SJCRH30 (cell line): ENCODE measurements at regions not wholly inside any gene's neighbourhood (a gene's known extent, or its start where the extent isn't known, plus 50 kb on each side); places are given as distances from the start of the nearest gene placed in this dataset.

Experiments used
- DNase-seq, 2 experiments: peaks; one replicate each; pipeline ENCODE4 v3.0.0-alpha.2; 2015 to 2020
- H3K27ac ChIP-seq: fragments of 250-450 bp; sonication (Bioruptor Pico); 2 replicates; pipeline ENCODE4 v1.5.1; 2020; ENCODE audit warnings: mild to moderate bottlenecking, moderate library complexity
- H3K27me3 ChIP-seq: fragments of 250-450 bp; sonication (Bioruptor Pico); 2 replicates; pipeline ENCODE4 v1.5.1; 2020; ENCODE audit warnings: mild to moderate bottlenecking, moderate library complexity
- H3K36me3 ChIP-seq: fragments of 250-450 bp; sonication (Bioruptor Pico); 2 replicates; pipeline ENCODE4 v1.5.1; 2020; ENCODE audit warnings: mild to moderate bottlenecking, moderate library complexity
- H3K4me1 ChIP-seq: fragments of 250-450 bp; sonication (Bioruptor Pico); 2 replicates; pipeline ENCODE4 v1.5.1; 2020; ENCODE audit warnings: mild to moderate bottlenecking, moderate library complexity
- H3K4me3 ChIP-seq: fragments of 250-450 bp; sonication (Bioruptor Pico); 2 replicates; pipeline ENCODE4 v1.5.1; 2020; ENCODE audit warnings: mild to moderate bottlenecking, moderate library complexity
- H3K9me3 ChIP-seq: fragments of 250-450 bp; sonication (Bioruptor Pico); replicated peaks from 2 replicates; pipeline ENCODE4 v1.5.1; 2020; ENCODE audit warnings: mild to moderate bottlenecking, moderate library complexity

DNA sequence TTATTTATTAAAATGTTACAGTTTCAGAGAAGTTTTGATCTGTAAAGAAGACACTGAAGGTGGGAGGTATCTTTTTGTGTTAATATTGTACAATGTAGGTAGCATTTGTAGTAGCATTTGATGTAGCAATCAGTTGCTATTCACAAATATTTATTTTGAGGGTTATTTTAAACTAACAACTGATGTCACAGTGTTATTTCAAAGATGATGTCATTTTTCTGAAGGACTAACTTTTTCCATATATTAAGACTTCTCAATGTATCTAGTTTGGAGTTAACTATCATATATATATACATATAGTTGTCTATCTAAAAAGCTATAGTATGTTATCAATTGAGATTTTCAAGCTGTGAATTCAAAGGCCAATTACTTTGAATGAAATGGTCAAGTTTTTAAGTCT is 1003.3 kb downstream of the DSC3 start:
- H3K36me3 ChIP-seq: no peaks in the 10 kb centered on the region
- H3K27ac ChIP-seq: no peak overlapping the region
- no peaks in the 10 kb centered on the region for H3K4me1 ChIP-seq
- DNase-seq: no peak
- H3K9me3 ChIP-seq: no peaks in the 10 kb centered on the region
- H3K27me3 ChIP-seq: no peaks in the 10 kb centered on the region
- no peak overlapping the region for H3K4me3 ChIP-seq

DNA sequence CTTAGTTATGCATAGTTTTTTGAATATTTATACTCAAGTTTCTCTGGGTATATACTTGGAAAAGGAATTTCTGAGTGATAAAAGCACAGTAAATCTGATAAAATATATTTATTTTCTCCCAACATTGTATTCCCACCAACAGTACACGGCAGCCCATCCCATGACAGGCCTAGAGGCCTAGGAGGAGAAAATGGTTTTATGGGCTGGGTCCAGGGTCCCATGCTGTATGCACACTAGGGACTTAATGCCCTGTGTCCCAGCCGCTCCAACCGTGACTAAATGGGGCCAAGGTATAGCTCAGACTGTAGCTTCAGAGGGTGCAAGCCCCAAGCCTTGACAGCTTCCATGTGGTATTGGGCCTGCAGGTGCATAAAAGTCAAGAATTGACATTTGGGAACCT is 1007.7 kb downstream of the DSC3 start:
- no peak overlapping the region for H3K4me3 ChIP-seq
- H3K27ac ChIP-seq: no peak overlapping the region
- no peaks in the 10 kb centered on the region for H3K36me3 ChIP-seq
- no peaks in the 10 kb centered on the region for H3K4me1 ChIP-seq
- no peak for DNase-seq
- no peaks in the 10 kb centered on the region for H3K27me3 ChIP-seq
- no peaks in the 10 kb centered on the region for H3K9me3 ChIP-seq

DNA sequence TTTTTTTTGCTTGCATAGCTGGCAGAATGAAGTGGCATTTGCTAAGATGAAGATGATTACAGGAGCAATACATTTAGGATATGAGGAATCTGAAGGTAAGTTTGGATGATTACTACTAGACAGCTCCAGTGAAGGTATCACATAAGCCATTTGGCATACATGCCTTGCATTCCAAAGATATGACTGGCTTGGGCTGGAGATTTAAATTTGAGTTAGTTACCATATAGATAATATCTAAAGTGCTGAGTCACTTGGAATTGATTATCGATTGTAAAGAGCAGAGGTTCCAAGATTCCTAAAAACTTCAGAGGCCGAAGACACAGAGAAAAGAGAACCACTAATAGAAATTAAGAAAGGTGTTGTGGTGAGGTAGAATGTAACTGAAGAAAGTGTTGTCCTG is 1026.4 kb downstream of the DSC3 start:
- H3K4me3 ChIP-seq: no peak overlapping the region
- no peaks in the 10 kb centered on the region for H3K36me3 ChIP-seq
- H3K27me3 ChIP-seq: no peaks in the 10 kb centered on the region
- H3K27ac ChIP-seq: no peak overlapping the region
- H3K4me1 ChIP-seq: no peaks in the 10 kb centered on the region
- no peak for DNase-seq
- H3K9me3 ChIP-seq: no peaks in the 10 kb centered on the region

DNA sequence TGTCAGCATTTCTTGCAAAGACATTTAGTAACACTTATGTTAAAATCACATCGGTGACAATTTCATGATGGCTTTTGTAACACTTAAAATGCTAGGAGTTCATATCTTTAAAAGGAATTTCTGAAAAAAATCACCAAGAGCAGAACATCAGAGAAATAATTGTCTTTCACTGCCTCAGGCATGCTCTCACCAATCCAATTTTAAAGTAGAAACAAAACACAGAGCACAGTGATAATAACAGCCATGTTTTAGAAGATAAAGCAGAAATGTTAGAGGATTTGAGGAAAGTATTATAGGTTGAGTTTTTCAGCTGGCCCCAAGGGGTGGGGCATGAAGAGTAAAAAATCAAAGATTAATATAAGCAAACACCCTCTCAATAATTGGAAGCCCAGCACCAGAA is 1037.6 kb downstream of the DSC3 start:
- Histone ChIP-seq H3K27me3 (no peaks in the 10 kb centered on the region), H3K27ac (no peak overlapping the region), H3K9me3 (no peaks in the 10 kb centered on the region), H3K4me1 (no peaks in the 10 kb centered on the region), H3K4me3 (no peak overlapping the region), H3K36me3 (no peaks in the 10 kb centered on the region)
- no peak for DNase-seq

DNA sequence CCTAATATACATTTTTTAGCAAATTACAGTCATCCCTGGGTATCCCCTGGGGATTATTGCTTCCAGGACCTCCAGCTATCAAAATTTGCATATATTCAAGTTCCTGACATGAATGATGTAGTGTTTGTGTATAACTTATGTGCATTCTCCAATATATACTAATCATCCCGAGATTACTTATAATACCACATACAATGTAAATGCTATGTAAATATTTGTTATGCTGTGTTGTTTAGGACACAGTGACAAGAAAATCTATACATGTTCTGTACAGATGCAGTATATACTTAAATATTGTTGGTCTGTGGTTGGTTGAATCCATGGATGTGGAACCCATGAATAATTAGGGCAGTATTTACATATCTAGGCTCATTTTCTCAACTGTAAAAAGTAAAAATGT is 1060.3 kb downstream of the DSC3 start:
- no peak for DNase-seq
- Histone ChIP-seq H3K27ac (no peak overlapping the region), H3K36me3 (no peaks in the 10 kb centered on the region), H3K9me3 (no peaks in the 10 kb centered on the region), H3K4me1 (no peaks in the 10 kb centered on the region), H3K27me3 (no peaks in the 10 kb centered on the region), H3K4me3 (no peak overlapping the region)

DNA sequence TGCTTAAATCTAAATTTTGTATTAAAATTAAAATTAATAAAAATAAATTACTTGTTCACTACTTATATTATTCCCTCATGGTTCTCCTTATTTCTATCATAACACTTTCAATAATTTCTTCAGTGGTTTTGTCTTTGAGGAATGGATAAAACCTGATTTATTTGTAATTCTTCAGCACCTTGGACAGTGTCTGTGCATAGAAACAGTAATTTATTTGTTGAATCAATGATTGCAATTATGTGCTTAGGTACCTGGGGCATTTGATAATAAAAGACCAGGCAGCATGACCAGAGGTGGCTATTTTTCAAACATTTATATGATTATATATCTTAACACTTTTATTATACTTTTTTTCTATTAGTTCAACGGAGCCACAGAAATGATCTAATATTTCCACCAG is 1062.7 kb downstream of the DSC3 start:
- Histone ChIP-seq H3K27ac (no peak overlapping the region), H3K27me3 (no peaks in the 10 kb centered on the region), H3K36me3 (no peaks in the 10 kb centered on the region), H3K4me1 (no peaks in the 10 kb centered on the region), H3K4me3 (no peak overlapping the region), H3K9me3 (no peaks in the 10 kb centered on the region)
- peak in 1 of 2 experiments; percentile 4 for DNase-seq

DNA sequence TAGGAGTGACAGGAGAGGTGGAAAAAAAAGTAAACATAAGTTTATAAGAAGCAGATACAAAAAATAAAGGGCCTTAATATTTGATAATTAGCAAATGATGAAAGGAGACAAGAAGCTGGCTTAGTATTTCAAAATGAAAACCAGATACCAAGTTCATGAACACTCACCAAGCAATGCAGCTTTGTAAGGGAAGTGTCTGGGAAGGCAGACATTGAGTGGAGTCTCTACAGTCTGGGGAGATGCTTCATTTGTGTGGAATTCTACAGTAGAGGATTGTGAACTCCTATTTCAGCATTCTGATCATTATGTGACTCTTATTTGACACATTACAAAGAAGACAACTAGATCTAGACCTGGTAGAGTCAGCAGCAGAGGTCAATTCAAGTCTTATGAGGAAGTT is 1072.7 kb downstream of the DSC3 start:
- Histone ChIP-seq H3K4me1 (no peaks in the 10 kb centered on the region), H3K27ac (no peak overlapping the region), H3K4me3 (no peak overlapping the region), H3K9me3 (no peaks in the 10 kb centered on the region), H3K27me3 (no peaks in the 10 kb centered on the region), H3K36me3 (no peaks in the 10 kb centered on the region)
- no peak for DNase-seq

DNA sequence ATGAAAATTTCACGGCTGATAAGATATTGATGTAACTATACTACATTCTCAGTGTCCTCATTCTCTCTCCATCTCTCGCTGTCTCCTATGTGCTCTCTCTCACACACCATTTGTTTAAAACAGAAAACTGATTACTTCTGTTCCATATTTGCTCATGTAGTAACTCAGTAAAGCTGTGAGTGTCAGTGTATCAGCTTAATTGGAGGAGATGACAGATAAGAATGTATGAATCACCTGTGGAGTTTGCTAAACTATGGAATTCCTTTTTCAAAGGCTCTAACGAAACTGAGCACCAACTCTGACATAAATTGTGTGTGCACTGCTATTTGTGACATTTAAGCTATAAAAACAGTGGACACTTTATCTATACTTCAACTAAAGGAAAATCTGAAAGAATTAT is 1080.0 kb downstream of the DSC3 start:
- no peak for DNase-seq
- no peaks in the 10 kb centered on the region for H3K9me3 ChIP-seq
- no peaks in the 10 kb centered on the region for H3K4me1 ChIP-seq
- no peaks in the 10 kb centered on the region for H3K27me3 ChIP-seq
- no peak overlapping the region for H3K27ac ChIP-seq
- no peaks in the 10 kb centered on the region for H3K36me3 ChIP-seq
- H3K4me3 ChIP-seq: no peak overlapping the region

DNA sequence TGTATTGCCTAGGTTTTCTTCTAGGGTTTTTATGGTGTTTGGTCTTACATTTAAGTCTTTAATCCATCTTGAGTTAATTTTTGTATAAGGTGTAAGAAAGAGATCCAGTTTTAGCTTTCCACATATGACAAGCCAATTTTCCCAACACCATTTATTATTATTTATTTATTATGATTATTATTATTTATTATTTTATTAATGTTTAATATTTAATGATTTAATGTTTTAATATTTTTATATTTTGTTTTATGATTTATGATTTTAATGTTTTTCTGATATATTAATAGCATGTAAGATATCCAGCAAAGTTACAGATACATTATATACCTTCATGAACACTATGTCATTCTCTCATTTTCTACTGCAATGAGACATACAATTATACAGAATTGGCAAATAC is 1082.0 kb downstream of the DSC3 start:
- Histone ChIP-seq H3K27me3 (no peaks in the 10 kb centered on the region), H3K4me1 (no peaks in the 10 kb centered on the region), H3K36me3 (no peaks in the 10 kb centered on the region), H3K27ac (no peak overlapping the region), H3K4me3 (no peak overlapping the region), H3K9me3 (no peaks in the 10 kb centered on the region)
- DNase-seq: no peak

DNA sequence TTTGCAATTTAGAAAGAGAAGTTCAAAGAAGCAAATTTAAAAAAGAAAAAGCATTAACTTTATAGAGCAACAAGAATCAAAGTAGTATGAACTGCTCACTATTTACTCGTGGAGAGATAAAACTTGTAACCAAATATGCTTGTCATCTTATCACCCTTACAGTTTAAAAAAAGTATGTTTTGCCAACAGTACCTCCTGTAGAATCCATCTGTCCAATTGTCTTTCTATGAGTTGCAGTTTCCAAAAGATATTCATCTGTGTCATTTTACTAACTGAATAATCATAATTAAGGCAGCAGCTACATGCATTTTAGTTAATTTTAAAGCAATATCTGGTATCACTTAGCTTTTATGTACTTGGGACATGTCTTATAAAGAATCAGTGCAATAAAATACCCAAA is 1112.3 kb downstream of the DSC3 start:
- Histone ChIP-seq H3K4me1 (no peaks in the 10 kb centered on the region), H3K9me3 (no peaks in the 10 kb centered on the region), H3K27me3 (no peaks in the 10 kb centered on the region), H3K4me3 (no peak overlapping the region), H3K36me3 (no peaks in the 10 kb centered on the region), H3K27ac (no peak overlapping the region)
- DNase-seq: no peak

DNA sequence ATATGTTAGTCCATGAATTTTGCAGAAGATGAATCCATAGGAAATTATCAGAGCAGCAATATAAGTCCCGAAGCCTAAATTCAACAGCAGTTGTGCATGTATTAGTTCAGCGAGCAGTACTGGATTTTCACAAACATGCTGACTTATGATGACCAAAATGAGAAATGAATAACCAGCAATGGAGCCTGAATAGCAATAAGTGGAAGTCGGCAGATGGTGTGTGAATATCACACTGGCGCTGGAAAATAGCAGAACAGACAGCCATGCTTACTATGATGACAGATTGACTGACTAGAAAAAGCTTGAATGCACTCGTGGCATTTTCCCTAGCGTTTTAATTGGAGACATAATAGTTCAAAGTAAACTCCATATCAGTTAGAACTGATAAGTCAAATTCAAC is 1114.5 kb downstream of the DSC3 start:
- no peak for DNase-seq
- Histone ChIP-seq H3K4me1 (no peaks in the 10 kb centered on the region), H3K36me3 (no peaks in the 10 kb centered on the region), H3K27ac (no peak overlapping the region), H3K4me3 (no peak overlapping the region), H3K27me3 (no peaks in the 10 kb centered on the region), H3K9me3 (no peaks in the 10 kb centered on the region)

DNA sequence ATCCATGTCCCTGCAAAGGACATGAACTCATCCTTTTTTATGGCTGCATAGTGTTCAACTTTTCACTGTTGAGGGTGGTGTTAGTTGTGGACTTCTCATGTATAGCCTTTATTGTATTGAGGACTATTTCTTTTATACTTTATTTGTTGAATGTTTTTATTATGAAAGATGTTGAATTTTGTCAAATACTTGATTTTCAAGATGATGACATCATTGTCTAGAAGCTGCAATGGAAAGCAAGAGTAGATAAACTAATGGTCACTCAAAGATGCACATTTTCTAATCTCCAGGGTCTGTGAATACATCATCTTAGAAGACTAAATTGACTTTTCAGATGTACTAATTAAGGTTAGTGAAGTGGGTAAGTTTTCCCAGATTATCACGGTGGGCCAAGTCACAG is 1117.0 kb downstream of the DSC3 start:
- H3K4me1 ChIP-seq: no peaks in the 10 kb centered on the region
- H3K27ac ChIP-seq: no peak overlapping the region
- H3K9me3 ChIP-seq: no peaks in the 10 kb centered on the region
- no peaks in the 10 kb centered on the region for H3K27me3 ChIP-seq
- H3K4me3 ChIP-seq: no peak overlapping the region
- DNase-seq: no peak
- H3K36me3 ChIP-seq: no peaks in the 10 kb centered on the region

DNA sequence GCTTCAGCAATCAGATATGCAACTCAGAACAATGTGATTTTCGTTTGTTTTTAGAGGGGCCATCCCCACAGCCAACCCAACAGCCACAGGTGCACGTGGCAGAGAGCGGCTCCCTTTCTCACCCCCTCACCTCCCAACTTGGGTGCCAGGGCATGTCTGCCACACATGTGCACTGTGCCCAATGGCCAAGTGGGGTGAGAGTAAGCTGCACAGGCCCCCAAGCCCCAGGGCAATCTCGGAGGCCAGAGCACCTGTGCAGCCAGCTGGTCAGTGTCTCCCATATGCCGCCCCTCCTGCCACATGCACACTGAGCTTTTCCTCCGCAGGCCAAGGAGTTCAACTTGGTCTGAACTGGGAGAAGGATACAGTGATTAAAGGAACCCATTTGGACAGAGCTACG is 1130.2 kb downstream of the DSC3 start:
- no peak overlapping the region for H3K27ac ChIP-seq
- H3K4me1 ChIP-seq: no peaks in the 10 kb centered on the region
- no peak for DNase-seq
- H3K27me3 ChIP-seq: no peaks in the 10 kb centered on the region
- H3K9me3 ChIP-seq: no peaks in the 10 kb centered on the region
- H3K4me3 ChIP-seq: no peak overlapping the region
- no peaks in the 10 kb centered on the region for H3K36me3 ChIP-seq

DNA sequence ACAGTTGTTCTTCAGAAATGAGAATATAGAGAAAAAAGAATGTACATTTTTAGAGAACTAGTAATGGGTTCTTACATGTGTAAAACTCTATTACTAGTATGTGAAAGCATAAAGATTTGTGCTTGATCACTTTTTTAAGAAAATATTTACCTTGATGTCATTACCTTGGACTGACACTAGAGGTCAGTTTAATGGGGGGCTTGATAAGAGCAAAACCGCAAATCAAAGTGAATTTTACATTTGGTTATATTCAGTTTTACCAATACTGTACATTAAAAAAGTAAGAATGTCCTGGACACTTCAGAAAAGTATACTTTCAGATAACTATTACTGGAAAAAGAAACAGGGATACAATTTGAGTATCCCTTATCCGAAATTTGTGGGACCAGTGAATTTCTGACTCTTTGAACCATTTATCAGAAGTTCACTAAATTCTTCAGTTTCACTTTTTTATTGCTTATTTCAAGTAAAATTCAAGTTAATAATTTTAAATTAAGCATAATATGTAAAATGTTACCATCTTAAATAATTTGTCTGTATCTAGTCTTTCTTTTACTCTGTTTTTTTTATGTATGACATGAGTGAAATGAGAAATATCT is 1149.5 kb downstream of the DSC3 start:
- no peak overlapping the region for H3K4me3 ChIP-seq

DNA sequence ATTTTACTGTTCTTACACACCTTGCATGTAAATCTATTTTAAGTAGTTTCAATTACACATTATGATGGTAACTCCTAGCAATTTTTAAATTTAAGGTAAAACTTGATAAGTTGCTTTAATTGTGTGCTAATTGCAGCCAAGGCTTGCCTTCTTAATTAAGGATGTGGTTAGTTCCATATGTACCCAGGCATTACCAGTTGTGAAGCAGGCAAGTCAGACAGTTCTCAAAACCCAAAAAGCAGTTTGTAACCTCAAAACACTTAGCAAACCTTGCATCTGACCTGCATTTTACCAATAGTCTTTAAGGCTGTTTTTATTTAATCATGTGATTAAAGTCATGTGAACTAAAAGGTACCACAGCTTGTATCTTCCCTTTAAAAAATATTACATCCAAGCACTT is 1159.4 kb downstream of the DSC3 start:
- Histone ChIP-seq H3K9me3 (no peaks in the 10 kb centered on the region), H3K4me1 (no peaks in the 10 kb centered on the region), H3K36me3 (no peaks in the 10 kb centered on the region), H3K27me3 (no peaks in the 10 kb centered on the region), H3K4me3 (no peak overlapping the region), H3K27ac (no peak overlapping the region)
- no peak for DNase-seq

More for the DNA sequence above, 1149.5 kb downstream of the DSC3 start:
- H3K27me3 ChIP-seq: no peaks in the 10 kb centered on the region
- H3K27ac ChIP-seq: no peak overlapping the region
- no peak for DNase-seq
- H3K36me3 ChIP-seq: no peaks in the 10 kb centered on the region
- no peaks in the 10 kb centered on the region for H3K9me3 ChIP-seq
- no peaks in the 10 kb centered on the region for H3K4me1 ChIP-seq

DNA sequence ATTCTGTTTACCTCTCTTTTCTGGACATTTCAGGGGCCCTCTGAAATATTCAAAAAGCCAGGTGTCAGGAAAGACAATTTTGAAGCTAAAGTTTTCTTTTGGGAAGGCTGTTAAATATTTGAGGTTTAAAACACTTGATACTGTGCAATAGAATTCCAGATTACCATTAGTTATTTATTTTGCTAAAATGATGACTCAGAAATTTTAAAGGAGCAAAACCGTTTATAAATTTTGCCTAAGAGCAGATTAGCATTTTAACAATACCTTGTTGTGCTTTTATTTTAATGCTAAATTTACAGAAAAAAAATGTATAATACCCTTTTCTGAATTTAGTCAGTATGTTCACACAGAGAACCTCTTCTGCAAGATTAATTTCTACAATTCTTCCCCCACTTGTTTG is 1159.9 kb downstream of the DSC3 start:
- Histone ChIP-seq H3K27ac (no peak overlapping the region), H3K4me1 (no peaks in the 10 kb centered on the region), H3K4me3 (no peak overlapping the region), H3K36me3 (no peaks in the 10 kb centered on the region), H3K9me3 (no peaks in the 10 kb centered on the region), H3K27me3 (no peaks in the 10 kb centered on the region)
- no peak for DNase-seq

DNA sequence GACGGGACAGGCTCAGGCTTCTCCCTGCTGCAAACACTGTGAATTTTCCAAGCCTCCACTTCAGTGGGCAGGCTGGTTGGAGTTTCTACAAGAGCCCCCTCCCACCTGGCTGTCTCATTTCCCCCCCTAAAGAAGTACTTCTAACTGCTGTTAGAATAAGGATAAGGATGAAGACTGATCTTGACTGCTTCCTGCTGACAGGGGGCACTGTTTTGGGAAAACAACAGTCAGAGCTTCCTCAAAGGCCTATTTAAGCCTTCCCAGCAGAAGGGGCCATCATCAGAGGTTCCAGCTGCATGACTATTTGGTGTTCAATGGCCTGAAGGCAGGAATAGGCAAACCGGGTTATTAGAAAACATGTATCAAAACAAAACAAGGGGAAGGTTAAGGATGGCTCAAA is 1162.8 kb downstream of the DSC3 start:
- Histone ChIP-seq H3K27me3 (no peaks in the 10 kb centered on the region), H3K4me3 (no peak overlapping the region), H3K36me3 (no peaks in the 10 kb centered on the region), H3K4me1 (no peaks in the 10 kb centered on the region), H3K9me3 (no peaks in the 10 kb centered on the region), H3K27ac (no peak overlapping the region)
- DNase-seq: no peak
